Retinal pigment epithelial cell (primary cell): ENCODE measurements at regions not wholly inside any gene's neighbourhood (a gene's known extent, or its start where the extent isn't known, plus 50 kb on each side); places are given as distances from the start of the nearest gene placed in this dataset.

Experiments
- DNase-seq: peaks from one replicate; pipeline ENCODE4 v3.0.0-alpha.2; 2010; ENCODE audit warnings: low read depth
- H3K4me3 ChIP-seq: 2 replicates; pipeline ENCODE4 v1.5.1; 2011; ENCODE audit warnings: mild to moderate bottlenecking, low read length, control low read depth, moderate library complexity
- TF ChIP-seq, protein P1 (sequence below): conservative IDR thresholded peaks from 2 replicates; pipeline ENCODE4 v1.5.1; 2011; ENCODE audit warnings: low read depth, low read length, control low read depth, inconsistent platforms

DNA sequence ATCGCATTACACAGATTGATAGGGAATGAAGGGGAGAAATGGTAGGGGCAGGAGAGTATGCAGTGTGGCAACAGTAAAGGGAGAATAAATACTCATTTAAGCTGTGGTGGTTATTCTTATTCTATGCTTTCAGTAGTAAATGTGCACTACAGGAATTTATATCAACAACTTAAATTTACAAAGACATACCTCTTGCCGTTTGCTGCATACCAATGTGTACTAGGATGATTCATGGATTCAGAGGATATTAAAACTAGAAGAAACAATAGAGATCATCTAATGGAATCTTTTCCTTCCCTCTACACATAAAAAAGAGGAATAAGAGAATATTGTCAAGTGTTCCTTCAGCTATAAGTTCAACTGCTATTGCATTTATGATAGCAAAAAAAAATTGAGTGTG, 103.3 kb upstream of the RASA1 start:
- no peak overlapping the region for H3K4me3 ChIP-seq
- no peak for DNase-seq
- TF ChIP-seq, protein P1, sequence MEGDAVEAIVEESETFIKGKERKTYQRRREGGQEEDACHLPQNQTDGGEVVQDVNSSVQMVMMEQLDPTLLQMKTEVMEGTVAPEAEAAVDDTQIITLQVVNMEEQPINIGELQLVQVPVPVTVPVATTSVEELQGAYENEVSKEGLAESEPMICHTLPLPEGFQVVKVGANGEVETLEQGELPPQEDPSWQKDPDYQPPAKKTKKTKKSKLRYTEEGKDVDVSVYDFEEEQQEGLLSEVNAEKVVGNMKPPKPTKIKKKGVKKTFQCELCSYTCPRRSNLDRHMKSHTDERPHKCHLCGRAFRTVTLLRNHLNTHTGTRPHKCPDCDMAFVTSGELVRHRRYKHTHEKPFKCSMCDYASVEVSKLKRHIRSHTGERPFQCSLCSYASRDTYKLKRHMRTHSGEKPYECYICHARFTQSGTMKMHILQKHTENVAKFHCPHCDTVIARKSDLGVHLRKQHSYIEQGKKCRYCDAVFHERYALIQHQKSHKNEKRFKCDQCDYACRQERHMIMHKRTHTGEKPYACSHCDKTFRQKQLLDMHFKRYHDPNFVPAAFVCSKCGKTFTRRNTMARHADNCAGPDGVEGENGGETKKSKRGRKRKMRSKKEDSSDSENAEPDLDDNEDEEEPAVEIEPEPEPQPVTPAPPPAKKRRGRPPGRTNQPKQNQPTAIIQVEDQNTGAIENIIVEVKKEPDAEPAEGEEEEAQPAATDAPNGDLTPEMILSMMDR, result no peak

DNA sequence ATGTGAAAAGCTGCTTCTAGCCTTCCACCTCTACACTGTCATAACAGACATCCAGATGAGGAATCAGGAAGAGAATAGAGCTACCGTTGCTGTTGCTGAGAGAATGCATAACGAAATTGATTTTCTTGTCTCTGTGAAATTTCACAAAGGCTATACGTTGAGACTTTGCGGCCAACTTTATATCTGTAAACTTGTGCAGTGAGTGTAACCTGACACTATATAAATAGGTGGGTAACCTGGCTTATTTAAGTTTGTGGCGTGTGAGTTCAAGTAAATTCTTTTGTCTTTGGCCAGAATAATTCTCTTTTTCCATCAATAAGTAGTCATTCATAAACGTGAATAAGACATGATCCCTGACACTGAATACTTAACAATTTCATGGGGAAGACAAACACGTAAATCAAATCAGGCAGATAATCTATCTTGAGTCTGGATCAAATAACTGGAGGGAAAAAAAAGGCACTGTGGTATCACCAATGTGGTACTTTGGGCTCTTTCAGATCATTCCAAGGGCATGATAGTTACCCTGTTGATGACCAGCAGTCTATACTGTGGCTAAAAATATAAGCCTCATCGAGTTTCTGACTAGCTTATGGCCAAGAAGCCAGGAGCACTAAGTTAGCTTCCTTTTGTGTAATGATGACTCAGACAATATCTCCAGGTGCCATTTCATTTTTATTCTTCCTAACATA, 98.2 kb upstream of the RASA1 start:
- no peak for DNase-seq
- no peak overlapping the region for H3K4me3 ChIP-seq

DNA sequence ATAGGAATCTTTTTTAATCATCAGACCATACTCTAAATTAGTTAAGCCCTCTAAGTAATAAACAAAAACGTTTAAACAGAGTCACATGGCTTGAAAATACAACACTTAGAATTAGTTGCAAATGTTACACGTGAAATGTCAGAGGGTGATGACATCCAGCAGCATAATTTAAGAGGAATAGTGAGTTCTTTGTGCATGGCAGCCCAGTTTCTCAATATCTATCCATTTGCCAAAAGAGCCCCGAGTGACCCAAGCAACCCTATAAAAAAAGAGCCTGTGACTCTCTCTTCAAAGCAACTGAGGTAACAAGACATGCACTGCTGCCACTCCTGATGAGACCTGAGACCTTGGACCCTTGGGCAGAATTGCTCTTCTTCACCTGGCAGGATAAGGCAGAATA, 96.9 kb upstream of the RASA1 start:
- TF ChIP-seq, protein P1, result no peak
- DNase-seq, result no peak
- no peak overlapping the region for H3K4me3 ChIP-seq

More for the DNA sequence above, 98.2 kb upstream of the RASA1 start:
- TF ChIP-seq, protein P1, result no peak

DNA sequence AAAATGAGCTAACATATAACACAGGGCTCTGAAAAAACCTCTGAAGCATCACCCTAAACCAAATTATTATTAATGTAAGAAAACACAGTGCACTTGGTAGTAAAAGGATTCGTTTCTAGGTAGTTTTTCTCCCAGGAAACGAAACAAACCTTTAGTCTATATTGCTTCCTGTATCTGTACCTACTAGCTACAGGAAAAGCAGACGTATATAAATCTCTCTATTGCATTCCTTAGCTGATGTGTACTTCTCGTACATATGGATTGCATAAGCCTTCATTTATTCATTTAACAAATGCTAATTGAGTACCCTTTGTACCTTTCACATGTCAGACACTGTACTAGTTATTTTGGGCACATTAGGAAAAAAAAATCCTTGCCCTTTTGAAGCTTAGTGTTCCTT, 85.0 kb upstream of the RASA1 start:
- no peak for DNase-seq
- TF ChIP-seq, protein P1, result no peak
- H3K4me3 ChIP-seq, result no peak overlapping the region

DNA sequence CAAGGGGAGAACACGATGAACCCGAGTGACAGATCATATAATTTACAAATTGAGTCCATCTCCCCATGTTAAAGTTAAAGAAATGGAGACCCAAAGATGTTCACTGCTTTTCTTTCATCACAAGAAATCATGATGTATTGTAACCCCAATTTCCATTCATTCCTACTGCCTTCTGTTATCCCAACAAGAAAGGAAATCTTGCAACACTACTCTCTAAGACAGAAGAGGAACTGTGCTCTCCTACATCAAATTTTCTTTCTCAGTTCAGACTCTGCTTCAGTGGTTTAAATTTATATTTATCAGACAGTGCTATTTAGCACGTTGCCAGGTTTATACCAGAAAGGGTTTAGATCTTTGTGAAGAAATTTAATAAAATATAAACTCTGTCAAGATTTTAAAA, 83.8 kb upstream of the RASA1 start:
- TF ChIP-seq, protein P1, result no peak
- DNase-seq, result no peak
- H3K4me3 ChIP-seq, result no peak overlapping the region

DNA sequence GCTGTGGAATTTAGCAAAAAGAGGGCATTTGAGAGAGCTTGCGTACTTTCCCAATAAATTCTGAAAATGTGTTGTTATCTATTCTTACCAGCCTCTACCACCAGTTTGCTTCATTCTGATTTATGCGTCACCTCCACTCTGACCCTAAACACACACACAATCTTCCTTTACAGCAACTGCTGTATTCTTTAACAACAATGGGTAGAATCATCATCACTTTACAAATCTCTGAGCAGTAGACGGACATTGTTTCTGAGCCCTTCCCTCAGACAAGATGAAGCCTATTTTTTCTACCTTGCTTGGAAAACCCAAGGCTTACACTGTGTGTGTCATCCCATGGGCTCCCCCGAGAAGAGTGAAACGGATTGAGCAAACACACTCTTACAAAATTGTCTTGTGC, 83.1 kb upstream of the RASA1 start:
- TF ChIP-seq, protein P1, result no peak
- DNase-seq, result no peak
- no peak overlapping the region for H3K4me3 ChIP-seq

DNA sequence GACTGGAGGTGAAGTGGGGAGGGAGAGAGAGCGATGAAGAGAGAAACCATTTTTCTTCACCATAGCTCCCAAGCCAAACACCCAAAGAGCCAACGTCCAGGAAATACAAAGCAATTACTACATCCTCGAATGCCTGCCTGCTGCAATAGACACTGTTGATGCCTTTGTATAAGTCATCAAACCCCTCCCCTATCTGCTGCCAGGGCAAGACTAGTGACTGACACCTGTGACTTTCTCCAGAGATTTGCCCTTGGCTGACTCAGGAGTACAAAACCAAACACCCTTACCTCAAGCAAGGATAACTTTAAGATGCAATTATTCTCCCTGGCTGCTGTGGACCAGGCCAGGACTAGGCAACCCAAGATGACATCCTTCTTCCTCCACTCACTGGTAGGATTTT, 81.8 kb upstream of the RASA1 start:
- DNase-seq, result no peak
- no peak overlapping the region for H3K4me3 ChIP-seq
- TF ChIP-seq, protein P1, result no peak
